HepG2 (cell line): ENCODE measurements at regions not wholly inside any gene's neighbourhood (a gene's known extent, or its start where the extent isn't known, plus 50 kb on each side); places are given as distances from the start of the nearest gene placed in this dataset.

ENCODE experiments used
- ATAC-seq: fragments of 200-7000 bp; cut with Tn5 transposase; 3 replicates; pipeline ENCODE4 v1.9.1; 2020; ENCODE audit warnings: mild to moderate bottlenecking, moderate library complexity
- BruUV-seq: library from RNA; stranded (reverse); fragments of 400-500 nt; replicated peaks from 2 replicates; lab custom pipeline; 2021; lab: Mats Ljungman, UMichigan
- CTCF ChIA-PET: fragments of 300-600 bp; formaldehyde crosslinking; extraction: SDS; loops from one replicate; lab custom pipeline; 2021; ENCODE audit warnings: low total read pairs, inconsistent platforms, low intra/inter-chr PET ratio; lab: Yijun Ruan, JAX
- POLR2A ChIA-PET: fragments of 350-600 bp; sonication (Branson Sonifier 250); formaldehyde crosslinking; loops from one replicate; lab custom pipeline; 2020; ENCODE audit warnings: antibody characterized with exemption, inconsistent platforms; lab: Yijun Ruan, JAX
- DNase-seq: peaks from one replicate; pipeline ENCODE4 v3.0.0-alpha.2; 2015; ENCODE audit warnings: low spot score
- FAIRE-seq: peaks from 3 replicates; lab custom pipeline; 2011; peaks lifted over from hg19 to GRCh38; lab: Jason Lieb, UNC
- H2AFZ ChIP-seq: one replicate; pipeline ENCODE4 v1.6.1; 2011; ENCODE audit warnings: low read length, inconsistent platforms
- H3K27ac ChIP-seq: fragments of 300-600 bp; 3 replicates; pipeline ENCODE4 v1.8.0; 2011; ENCODE audit warnings: mixed run types, mild to moderate bottlenecking, mixed read lengths, low read length, inconsistent platforms; ENCODE audit not compliant: insufficient read depth; ENCODE audit errors: extremely low read length
- H3K27me3 ChIP-seq, 2 experiments: fragments of 200-600 bp in 1 of 2; 2 replicates in 1 of 2; 3 replicates in 1 of 2; pipeline versions ENCODE4 v1.6.0 to v1.8.0; 2011; ENCODE audit warnings: low read length in 2 of 2, mild to moderate bottlenecking in 2 of 2, moderate library complexity in 2 of 2, inconsistent platforms in 1 of 2; ENCODE audit not compliant: insufficient read depth in 2 of 2, control insufficient read depth in 1 of 2
- H3K36me3 ChIP-seq, 2 experiments: fragments of 200-600 bp in 1 of 2; replicated peaks in 1 of 2; 2 replicates in 1 of 2; 3 replicates in 1 of 2; pipeline versions ENCODE4 v1.5.1 to v1.8.0; 2011; ENCODE audit warnings: low read length in 2 of 2, inconsistent platforms in 1 of 2; ENCODE audit not compliant: insufficient read depth in 2 of 2, control insufficient read depth in 1 of 2
- H3K4me1 ChIP-seq: 2 replicates; pipeline ENCODE4 v1.5.1; 2012; ENCODE audit warnings: low read length, inconsistent platforms; ENCODE audit not compliant: insufficient read depth
- H3K4me2 ChIP-seq: 2 replicates; pipeline ENCODE4 v1.6.0; 2011; ENCODE audit warnings: low read depth, low read length, inconsistent platforms
- H3K4me3 ChIP-seq, 3 experiments: fragments of 200-600 bp in 1 of 3; sonication (generic), shearing (Covaris generic) in 1 of 3; replicated peaks in 1 of 3; 2 replicates each; pipeline ENCODE4 v1.5.1; 2011 to 2016; ENCODE audit warnings: low read length in 3 of 3, inconsistent platforms in 2 of 3, low read depth in 2 of 3, mild to moderate bottlenecking in 2 of 3, control low read depth in 1 of 3, mixed read lengths in 1 of 3; ENCODE audit not compliant: insufficient read depth in 1 of 3
- H3K79me2 ChIP-seq: one replicate; pipeline ENCODE4 v1.6.1; 2011; ENCODE audit warnings: low read length, inconsistent platforms; ENCODE audit not compliant: insufficient read depth
- H3K9ac ChIP-seq: 2 replicates; pipeline ENCODE4 v1.6.0; 2011; ENCODE audit warnings: mild to moderate bottlenecking, low read depth, low read length, inconsistent platforms; ENCODE audit not compliant: insufficient read depth
- H3K9me3 ChIP-seq: 2 replicates; pipeline ENCODE4 v1.5.1; 2012; ENCODE audit warnings: mild to moderate bottlenecking, low read length
- H4K20me1 ChIP-seq: 2 replicates; pipeline ENCODE4 v1.6.0; 2011; ENCODE audit warnings: inconsistent platforms, mild to moderate bottlenecking, low read length, moderate library complexity; ENCODE audit not compliant: insufficient read depth
- POLR2AphosphoS2 ChIP-seq: IDR thresholded peaks from 2 replicates; pipeline ENCODE4 v1.6.1; 2011; ENCODE audit warnings: low read depth, low read length, improper control_type of control experiment
- ZBTB10 ChIP-seq: sonication (generic); formaldehyde crosslinking; IDR thresholded peaks from 2 replicates; pipeline ENCODE4 v1.4.0; 2020; ENCODE audit warnings: missing genetic modification reagents, borderline replicate concordance
- ZNF329 ChIP-seq: sonication (generic); formaldehyde crosslinking; IDR thresholded peaks from 2 replicates; pipeline ENCODE4 v1.9.0; 2021; ENCODE audit warnings: low read depth, mild to moderate bottlenecking, missing genetic modification reagents
- WGBS: methylation state at CpG from one replicate; pipeline ENCODE4 v1.1.6; 2017; ENCODE audit warnings: low lambda C conversion rate; 5-methylcytosine and 5-hydroxymethylcytosine counted together
- in situ Hi-C: cut with HindIII; loops from 2 replicates; pipeline ENCODE4 v1.10.0; 2017; ENCODE audit warnings: low pct_unique_long_range_greater_than_20kb; ENCODE audit not compliant: extremely low pct_ligation_motif_present
- intact Hi-C: fragments of 100-400 bp; cut with micrococcal nuclease; formaldehyde crosslinking; loops from one replicate; pipeline ENCODE4 v1.10.0; 2022; ENCODE audit not compliant: unreplicated experiment

- TF ChIP-seq ZBTB10 (CRISPR knock-in tag) = no peak
- TF ChIP-seq, all 625 proteins: peak for 5
These were observed 94.7 kb downstream of the SIK1 start (continued) for GRCh38 chr21:43331962-43332828.

GRCh38 chr21:43331111-43331961, 95.6 kb downstream of the SIK1 start:
- no peak overlapping the region for H3K4me2 ChIP-seq
- ATAC-seq = no peak
- peak; percentile 98 for TF ChIP-seq ZNF329 (CRISPR knock-in tag)
- no peak for TF ChIP-seq POLR2AphosphoS2
- H3K9me3 ChIP-seq = no peaks in the 10 kb centered on the region
- FAIRE-seq = no peak
- intact Hi-C loops (no loop called here), in situ Hi-C loops (loop anchor here (5.0 kb wide), 1 partner anchor 44 kb away; no protein-coding TSS in a partner anchor)
- no peak overlapping the region for H2AFZ ChIP-seq
- H4K20me1 ChIP-seq = no peaks in the 10 kb centered on the region
- H3K27ac ChIP-seq = no peak overlapping the region
- WGBS = 69% methylated on average over 16 of the region's 26 CpGs
- DNase-seq = no peak
- H3K4me1 ChIP-seq = peaks cover 51% of the 10 kb centered on the region
- POLR2A ChIA-PET = no interaction called here
- no peak overlapping the region for H3K9ac ChIP-seq
- CTCF ChIA-PET = no interaction called here
- peaks cover 0 to 33% of the 10 kb centered on the region in 2 experiments; a peak in 3 of 5 replicates for H3K27me3 ChIP-seq
- no TSS peak for BruUV-seq
- H3K4me3 ChIP-seq = no peak overlapping the region
- no peaks in the 10 kb centered on the region for H3K79me2 ChIP-seq
- no peaks in the 10 kb centered on the region for H3K36me3 ChIP-seq
